Bronchial epithelial cell (primary cell): ENCODE measurements at regions not wholly inside any gene's neighbourhood (a gene's known extent, or its start where the extent isn't known, plus 50 kb on each side); places are given as distances from the start of the nearest gene placed in this dataset.

ENCODE experiments used
- DNase-seq: peaks from one replicate; pipeline ENCODE4 v3.0.0-alpha.2; 2010; ENCODE audit warnings: low read depth
- FAIRE-seq: peaks from 2 replicates; lab custom pipeline; 2011; peaks lifted over from hg19 to GRCh38; lab: Jason Lieb, UNC
- H3K27me3 ChIP-seq: 2 replicates; pipeline ENCODE4 v1.5.1; 2011; ENCODE audit warnings: low read length; ENCODE audit not compliant: control insufficient read depth, insufficient read depth
- H3K36me3 ChIP-seq: 2 replicates; pipeline ENCODE4 v1.5.1; 2011; ENCODE audit warnings: low read length; ENCODE audit not compliant: control insufficient read depth, insufficient read depth
- H3K4me3 ChIP-seq: 2 replicates; pipeline ENCODE4 v1.5.1; 2011; ENCODE audit warnings: mild to moderate bottlenecking, low read depth, low read length, control low read depth
- TF ChIP-seq, protein P1 (sequence below): IDR thresholded peaks from 2 replicates; pipeline ENCODE4 v1.5.1; 2011; ENCODE audit warnings: mild to moderate bottlenecking, moderate library complexity, low read length, control low read depth, inconsistent platforms; ENCODE audit not compliant: insufficient read depth, severe bottlenecking

DNA sequence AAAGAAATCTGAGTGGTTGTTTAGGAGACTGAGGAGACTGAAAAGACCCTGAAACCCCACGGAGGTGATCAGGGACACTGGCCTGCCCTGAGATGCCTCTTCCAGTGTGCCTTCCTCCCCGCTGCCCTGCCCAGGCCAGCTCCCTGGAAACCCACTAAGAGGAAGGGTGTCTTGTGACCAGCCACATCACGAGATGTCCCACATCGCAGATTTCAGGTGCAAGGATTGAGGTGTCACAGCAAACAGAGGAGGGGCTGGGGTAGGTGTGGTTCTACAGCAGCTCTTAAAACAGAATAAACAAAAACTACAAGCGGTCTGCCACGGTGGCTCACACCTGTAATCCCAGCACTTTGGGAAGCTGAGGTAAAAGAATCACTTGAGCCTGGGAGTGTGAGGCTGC, 184.3 kb upstream of the C14orf180 start:
- no peaks in the 10 kb centered on the region for H3K27me3 ChIP-seq
- DNase-seq (no peak), FAIRE-seq (no peak)
- H3K4me3 ChIP-seq = no peak overlapping the region
- TF ChIP-seq, protein P1, sequence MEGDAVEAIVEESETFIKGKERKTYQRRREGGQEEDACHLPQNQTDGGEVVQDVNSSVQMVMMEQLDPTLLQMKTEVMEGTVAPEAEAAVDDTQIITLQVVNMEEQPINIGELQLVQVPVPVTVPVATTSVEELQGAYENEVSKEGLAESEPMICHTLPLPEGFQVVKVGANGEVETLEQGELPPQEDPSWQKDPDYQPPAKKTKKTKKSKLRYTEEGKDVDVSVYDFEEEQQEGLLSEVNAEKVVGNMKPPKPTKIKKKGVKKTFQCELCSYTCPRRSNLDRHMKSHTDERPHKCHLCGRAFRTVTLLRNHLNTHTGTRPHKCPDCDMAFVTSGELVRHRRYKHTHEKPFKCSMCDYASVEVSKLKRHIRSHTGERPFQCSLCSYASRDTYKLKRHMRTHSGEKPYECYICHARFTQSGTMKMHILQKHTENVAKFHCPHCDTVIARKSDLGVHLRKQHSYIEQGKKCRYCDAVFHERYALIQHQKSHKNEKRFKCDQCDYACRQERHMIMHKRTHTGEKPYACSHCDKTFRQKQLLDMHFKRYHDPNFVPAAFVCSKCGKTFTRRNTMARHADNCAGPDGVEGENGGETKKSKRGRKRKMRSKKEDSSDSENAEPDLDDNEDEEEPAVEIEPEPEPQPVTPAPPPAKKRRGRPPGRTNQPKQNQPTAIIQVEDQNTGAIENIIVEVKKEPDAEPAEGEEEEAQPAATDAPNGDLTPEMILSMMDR = no peak
- no peaks in the 10 kb centered on the region for H3K36me3 ChIP-seq

DNA sequence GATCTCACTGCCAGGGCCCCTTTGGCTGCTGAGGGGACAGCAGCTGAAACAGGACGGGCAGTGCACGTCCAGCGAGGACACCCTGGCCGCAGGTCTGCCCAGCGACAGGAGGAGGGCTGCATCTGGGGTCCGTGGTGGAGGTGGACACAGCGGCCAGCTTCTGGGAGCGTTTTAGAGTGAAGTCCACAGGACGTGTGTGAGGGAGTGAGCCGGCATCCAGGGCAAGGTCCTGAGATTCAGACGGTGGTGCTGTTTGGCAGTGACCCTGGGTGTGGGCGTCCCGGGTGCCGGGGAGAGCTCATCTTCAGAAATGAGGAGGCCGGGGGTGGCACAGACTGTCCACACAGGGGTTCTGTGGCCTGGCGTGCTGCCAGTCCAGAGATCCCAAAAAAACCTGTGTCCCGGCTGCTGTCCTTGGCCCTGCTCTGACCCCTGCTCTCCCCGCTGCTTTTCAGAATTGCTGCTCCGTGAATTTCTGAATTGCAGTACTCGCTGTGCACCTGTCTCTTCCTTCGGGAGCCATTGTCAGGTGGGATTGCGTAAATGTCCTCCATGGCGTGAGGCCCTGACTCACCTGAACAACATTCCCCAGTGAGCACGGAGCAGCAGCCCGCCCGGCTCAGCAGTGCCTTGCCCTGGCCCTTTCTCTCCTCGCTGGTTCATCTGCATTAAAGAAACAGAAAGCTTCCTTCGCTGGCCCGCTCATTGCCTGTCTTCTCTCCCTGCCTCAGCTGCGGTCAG, 183.5 kb upstream of the C14orf180 start:
- Histone ChIP-seq H3K4me3 (no peak overlapping the region), H3K27me3 (no peaks in the 10 kb centered on the region), H3K36me3 (no peaks in the 10 kb centered on the region)
- DNase-seq = no peak
- TF ChIP-seq, protein P1 = no peak
- no peak for FAIRE-seq

DNA sequence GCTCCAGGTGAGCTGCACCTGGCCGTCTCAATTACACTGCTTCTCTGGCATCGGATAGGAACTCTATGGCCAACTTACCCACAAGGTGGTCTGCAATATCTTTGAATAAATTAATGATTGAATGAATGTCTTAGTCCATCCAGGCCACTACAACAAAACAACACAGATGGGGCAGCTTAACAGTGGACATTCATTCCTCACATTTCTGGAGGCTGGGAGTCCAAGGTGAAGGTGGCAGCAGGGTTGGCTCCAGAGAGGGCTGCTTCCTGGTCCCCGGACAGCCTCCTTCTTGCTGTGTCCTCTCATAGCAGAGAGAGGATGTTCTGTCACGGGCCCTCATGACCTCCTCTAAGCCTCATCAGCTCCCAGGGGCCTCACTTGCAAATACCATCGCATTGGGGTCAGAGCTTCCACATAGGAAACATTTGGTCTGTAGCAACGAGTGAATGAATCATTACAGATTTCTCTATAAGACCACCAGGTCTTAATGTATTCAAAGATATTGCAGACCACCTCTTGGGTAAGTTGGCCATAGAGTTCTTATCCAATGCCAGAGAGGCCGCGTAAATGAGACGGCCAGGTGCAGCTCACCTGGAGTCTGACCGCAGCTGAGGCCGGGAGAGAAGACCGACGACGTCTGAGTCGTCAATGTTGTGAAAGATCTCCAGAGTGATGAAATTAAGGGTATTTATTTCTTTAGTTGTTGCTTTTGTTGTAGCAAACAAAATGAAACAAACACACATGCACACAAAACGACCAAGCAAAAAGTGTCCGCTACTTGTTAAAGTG, 182.7 kb upstream of the C14orf180 start:
- Histone ChIP-seq H3K4me3 (no peak overlapping the region), H3K36me3 (no peaks in the 10 kb centered on the region), H3K27me3 (no peaks in the 10 kb centered on the region)
- FAIRE-seq (no peak), DNase-seq (no peak)
- TF ChIP-seq, protein P1 = no peak

GRCh38 chr14:104397956-104398355, 181.6 kb upstream of the C14orf180 start:
- FAIRE-seq (no peak), DNase-seq (no peak)
- Histone ChIP-seq H3K4me3 (no peak overlapping the region), H3K27me3 (no peaks in the 10 kb centered on the region), H3K36me3 (no peaks in the 10 kb centered on the region)
- TF ChIP-seq, protein P1 = no peak

GRCh38 chr14:104398656-104399055, 180.9 kb upstream of the C14orf180 start:
- H3K27me3 ChIP-seq = no peaks in the 10 kb centered on the region
- no peak for DNase-seq
- TF ChIP-seq, protein P1 = no peak
- H3K36me3 ChIP-seq = no peaks in the 10 kb centered on the region
- no peak overlapping the region for H3K4me3 ChIP-seq
- FAIRE-seq = no peak
